GM18520 (cell line): ENCODE measurements at regions not wholly inside any gene's neighbourhood (a gene's known extent, or its start where the extent isn't known, plus 50 kb on each side); places are given as distances from the start of the nearest gene placed in this dataset.

Experiments used
- ATAC-seq: cut with Tn5 transposase; IDR thresholded peaks from one replicate; pipeline ENCODE4 v1.9.1; 2021; ENCODE audit not compliant: unreplicated experiment

DNA sequence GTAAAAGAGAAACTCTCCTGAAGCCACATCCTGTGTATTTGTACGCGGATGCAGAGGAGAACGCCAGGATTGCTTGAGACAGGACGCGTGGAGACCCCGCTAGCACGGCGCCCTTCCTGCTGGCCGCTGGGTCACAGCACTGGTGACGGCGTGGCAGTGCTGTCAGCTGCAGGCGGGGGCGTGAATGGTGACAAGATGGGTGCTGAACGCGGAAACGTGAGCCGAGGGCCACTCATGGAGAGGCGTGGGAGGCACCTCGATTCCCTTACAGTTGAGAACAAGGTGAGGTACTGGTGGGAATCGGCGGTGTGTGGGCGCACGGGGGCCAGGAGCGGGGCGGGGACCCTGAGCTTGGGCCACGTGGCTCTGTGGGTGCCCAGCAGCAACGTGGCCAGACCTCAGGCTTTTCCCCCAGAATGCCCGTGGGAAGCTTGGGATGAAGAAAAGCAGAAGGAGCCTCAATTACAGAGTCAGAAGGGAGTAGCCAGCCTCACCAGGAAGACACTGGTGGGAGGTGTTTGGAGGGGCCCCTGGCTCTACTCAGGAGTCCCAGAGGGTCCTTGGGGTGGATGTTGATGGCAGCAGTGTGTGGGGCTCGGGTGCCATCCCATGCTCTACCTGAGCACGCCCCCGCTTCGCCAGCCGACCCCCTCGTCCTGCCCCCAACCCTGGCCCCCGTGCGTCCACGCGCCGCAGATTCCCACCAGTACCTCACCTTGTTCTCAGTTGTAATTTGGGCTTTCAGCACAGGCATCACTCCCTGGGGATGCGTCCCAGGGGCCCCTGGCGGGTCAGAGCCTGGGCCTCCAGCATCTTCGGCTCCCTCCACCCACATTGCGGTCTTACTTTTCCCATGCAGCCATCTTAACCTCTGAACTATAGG lies 208.4 kb upstream of the TCERG1L start:
- ATAC-seq, result no peak

DNA sequence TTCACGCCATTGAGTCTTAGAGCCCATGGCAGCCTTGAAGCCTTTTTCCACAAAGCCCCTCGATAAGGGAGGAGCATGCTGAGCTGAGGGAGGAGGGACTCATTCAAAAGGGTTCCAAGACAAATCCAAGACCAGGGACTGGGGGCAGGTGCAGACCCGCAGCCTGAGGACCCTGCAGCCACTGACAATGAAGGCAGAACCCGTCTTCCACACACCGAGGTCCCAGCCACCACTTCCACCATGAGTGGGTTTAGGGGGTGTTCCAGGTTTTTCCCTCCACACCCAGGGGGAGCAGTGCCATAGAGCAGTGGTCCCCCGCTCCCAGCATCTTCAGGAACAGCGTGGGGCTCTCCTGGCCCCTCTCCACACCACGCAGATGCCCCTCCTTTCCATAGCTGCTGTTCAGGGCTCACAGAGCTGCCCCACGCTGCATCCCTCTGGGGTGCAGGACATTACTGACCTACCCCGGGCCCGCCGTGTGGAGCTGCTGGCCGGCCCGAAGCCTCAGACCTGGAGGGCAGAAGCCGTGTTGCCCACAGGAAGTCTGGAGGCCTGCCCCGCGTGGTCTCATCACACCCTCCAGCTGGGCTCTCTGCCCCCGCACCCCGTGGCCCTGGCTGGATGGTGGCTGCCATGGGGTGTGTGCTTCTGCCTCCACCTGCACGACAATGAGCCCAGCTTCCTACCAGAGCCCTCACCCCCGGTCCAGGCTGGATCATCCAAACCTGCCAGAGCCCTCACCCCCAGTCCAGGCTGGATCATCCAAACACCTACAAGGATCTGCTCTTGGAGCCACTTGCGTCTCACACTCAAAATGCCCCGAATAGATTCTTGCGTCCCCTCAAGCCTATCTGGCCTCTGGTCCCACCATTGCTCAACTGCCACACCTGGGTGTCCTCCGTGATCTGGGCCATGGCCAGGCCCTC lies 220.0 kb upstream of the TCERG1L start:
- no peak for ATAC-seq

DNA sequence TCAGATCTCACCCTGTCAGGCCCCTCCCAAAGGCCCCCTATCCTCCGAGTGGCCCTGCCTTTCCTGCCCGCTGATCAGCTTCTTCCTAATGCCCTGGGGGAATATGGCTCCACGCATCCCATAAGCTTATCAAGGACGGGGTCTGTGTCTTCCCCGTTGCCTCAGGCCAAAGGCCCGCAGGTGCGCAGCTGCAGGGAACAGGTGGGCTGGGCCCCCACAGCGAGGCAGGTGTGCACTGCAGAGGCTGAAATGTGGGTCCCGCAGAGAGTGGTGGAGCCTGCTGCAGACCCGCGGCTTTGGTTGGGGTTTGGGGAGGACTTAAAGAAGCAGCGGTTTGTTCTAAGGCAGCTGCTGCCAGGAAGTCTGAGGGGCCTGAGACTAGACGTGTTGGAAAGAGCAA lies 220.8 kb upstream of the TCERG1L start:
- ATAC-seq, result no peak

DNA sequence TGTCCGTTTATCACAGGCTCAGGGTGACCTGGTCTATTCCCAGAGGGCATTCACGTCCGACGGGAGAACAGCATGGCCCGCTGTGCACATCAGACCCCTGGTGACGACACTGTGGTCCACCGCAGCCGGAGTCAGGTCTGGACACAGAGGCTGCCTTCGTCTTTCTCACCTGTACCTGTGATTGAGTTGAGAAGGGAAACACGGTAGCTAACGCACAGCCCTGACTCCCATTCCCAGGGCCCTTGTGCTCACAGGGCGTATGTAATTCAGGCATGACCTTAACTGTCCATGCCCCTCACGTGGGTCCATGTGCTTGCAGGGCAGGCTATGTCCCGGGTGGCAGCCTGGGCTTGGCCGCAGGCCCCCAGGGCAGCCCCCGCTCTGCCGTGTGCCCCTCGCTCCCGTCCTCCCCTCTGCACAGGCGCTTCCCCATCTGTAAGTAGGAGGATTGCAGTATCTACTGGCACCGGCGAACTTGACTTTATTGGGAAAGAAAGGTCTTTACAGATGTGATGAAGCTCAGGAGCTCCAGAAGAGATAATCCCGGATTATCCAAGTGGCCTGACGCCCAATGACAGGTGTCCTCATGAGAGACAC lies 221.3 kb upstream of the TCERG1L start:
- ATAC-seq, result no peak

DNA sequence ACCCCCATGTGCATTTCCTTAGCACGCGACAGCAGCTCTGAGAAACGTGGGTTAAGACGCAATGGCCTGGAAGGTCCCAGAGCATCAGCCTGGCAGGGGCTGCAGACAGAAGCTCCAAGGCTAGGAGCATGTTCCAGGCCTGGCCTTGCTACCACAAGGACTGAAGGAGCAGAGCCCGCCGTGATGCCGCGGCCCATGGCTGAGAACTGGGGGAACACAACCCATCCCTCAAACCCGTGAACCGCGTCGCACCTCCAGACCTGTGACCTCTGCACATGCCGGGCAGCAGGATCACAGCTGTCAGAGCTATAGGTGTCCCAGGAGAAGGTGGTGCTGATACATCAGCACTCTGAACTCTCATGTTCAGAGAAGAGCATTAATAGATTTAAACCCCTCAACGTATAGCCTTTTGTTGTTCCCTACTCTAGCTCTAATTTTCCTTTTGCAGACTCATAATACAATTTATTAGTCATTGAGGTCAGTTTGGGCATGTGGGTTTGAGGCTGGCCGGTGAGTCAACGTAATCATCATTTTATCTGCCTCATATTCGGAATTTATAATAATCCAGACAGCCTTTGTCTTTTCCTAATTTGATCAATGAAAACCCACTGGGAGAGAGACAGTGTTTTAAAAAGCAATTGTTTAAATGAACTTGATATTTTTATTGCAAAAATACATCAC lies 222.5 kb upstream of the TCERG1L start:
- ATAC-seq, result no peak

DNA sequence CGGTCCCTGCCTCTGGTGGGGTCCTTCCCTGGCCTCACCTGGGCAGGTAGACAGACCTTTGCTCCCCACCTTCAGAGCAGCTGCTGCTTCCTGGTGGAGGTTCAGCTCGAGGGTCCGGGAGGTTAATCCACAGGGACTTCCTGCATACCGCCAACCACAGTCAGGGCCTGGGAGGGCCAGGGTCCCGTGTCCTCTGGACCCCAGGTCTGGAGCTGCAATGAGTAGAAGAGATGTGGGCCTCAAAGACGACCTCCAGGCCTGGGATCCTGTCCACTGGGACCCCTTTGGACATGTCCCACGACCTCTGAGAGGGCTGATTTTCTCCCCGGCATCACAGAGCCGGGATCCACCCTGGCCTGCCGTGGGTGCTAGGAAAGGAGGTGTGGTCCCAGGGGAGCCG lies 223.3 kb upstream of the TCERG1L start:
- no peak for ATAC-seq

DNA sequence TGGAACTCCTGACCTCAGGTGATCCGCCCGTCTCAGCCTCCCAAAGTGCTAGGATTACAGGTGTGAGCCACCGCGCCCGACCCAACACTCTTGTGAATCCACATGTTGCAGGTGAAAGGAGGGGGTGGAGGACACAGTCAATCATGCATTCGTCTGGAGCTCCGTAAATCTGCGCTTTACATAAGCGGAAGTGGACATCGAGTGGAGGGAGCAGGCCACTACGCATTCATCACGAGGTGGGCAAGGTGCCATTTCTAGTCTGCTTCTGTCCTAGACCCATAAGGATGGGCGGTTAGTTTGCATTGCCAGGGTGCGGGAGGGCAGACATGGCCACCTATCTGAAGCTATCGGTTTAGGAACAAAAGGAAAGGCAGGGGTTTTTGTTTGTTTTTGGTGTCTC lies 225.2 kb upstream of the TCERG1L start:
- ATAC-seq, result no peak

DNA sequence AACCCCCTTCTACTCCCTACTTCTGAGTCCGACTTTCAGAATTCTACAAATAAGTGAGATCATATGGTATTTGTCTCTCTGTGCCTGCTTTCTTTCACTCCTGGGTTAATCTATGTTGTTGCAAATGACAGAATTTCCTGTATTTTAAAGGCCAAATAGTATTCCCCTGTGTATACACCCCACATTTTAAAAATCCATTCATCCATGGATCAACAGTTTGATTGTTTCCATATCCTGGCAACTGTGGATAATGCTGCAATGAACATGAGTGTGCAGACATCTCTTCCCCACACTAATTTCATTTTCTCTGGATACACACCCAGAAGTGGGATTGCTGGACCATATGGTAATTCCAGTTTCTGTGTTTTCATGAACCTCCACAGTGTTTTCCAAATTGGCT lies 225.8 kb upstream of the TCERG1L start:
- ATAC-seq, result no peak

DNA sequence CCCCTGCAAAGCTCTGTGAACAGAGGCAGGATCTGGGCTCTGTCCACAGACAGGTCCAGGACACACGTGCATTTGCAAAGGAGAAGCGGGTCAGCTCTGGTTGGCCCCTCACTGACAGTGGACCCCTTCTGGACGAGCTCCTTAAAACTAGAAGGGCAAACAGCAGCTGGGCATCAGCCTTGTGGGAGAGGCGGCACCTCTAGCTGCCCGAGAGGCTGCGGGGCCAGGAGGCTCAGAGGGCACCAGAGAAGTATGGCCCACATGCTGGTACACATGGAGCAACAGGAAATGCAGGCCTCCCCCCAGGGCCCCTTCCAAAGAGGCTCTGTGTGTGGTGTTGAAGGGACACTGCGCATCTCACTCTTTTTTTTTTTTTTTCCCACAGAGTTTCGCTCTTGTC lies 233.0 kb upstream of the TCERG1L start:
- no peak for ATAC-seq

DNA sequence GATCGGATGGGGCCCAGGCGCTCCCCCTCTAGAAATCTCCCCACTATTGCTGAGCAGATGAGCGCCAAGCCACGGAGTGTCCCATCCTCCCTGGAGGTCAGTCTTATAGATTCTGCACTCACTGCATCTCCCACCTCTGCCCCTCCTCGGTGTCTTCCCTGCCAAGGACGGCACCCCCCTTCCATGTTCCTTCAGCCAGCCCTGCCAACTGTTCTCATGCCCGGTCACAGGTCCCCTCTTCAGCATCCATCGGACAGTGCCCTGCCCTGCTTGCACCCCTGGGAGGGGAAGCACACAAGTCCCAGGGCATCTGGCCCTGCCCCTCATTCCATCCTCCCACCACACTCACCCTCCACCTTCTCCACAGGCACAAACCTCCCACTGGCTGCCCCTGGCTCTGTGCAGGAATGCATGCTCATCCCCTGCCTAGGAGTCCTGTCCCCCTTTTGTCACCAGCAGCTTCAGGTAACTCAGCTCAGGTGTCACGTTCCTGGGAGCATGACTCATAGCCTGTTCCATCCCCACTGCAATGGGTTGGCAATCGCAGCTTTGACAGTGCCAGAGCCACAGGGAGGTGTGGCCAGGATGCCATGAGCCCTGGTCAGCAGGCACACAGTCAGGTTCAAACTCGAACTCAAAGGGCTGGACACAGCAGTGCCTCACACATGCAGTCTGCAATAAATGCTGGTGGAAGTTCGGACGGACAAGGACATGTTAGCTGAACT lies 234.7 kb upstream of the TCERG1L start:
- no peak for ATAC-seq

DNA sequence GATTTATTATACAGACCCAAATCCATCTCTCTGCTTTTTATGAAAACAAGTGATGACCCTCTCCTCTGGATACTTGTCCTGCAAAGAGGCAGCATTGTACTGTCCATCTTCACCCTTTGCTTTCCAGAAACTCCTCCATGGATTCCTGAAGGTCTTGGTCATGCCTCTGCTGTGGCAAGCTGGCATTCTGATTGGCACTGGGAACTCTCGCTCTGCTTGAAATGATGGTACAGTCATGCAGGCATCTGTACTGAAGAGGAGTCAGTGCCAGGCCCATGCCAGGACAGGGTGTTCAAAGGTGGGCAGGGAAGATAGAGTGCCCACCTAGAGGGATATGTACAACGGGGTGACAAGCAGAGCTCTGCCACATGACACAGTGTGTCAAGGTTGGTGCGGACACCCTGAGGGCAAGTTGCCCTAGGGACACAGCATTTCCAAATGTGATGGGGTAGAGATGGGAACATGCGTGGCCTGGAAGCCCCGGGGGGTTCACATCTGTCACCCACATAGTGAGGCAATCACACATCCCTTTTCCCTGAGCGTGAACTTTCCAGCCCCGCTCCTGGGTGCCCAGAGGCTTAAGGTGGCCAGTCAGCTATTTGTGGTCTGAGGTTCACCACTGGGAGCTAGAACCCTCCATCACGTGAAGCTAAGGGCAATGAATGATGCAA lies 235.7 kb upstream of the TCERG1L start:
- no peak for ATAC-seq

DNA sequence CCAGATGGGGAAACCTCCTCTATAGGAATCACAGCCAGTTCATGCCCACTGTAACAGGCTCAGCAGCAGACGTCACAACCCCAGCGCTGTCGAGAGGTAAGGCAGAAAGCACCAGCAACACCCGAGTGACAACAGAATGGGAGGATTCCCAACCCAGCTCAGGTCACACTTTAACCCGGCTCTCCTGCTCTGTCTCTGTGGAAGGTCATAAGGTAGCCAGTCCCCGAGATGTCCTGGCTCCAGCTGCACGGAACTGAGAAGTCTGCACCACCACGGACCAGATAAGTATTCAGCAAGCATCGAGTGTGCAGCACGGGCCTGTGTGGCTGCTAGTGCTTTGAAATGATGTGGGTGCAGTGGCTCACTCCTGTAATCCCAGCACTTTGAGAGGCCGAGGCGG lies 236.7 kb upstream of the TCERG1L start:
- ATAC-seq, result no peak

DNA sequence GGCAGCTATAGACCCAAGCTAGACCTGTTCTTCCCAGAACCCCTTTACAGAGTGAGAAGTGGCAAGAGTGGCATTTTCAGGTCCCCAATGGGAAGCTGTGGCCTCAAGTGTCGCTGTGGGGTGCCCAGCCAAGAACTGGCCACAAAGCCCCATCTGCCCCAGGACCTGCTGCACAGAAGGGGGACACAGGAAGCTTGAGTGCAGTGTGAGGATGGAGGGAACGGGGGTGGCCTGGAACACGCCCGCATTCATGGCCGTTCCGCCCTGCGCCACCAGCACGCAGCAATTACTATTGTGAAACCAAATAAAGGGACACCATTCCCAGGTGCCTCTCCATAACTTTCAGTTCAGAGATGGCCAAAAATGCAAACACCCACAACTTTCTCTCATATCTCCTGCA lies 237.6 kb upstream of the TCERG1L start:
- ATAC-seq, result no peak

DNA sequence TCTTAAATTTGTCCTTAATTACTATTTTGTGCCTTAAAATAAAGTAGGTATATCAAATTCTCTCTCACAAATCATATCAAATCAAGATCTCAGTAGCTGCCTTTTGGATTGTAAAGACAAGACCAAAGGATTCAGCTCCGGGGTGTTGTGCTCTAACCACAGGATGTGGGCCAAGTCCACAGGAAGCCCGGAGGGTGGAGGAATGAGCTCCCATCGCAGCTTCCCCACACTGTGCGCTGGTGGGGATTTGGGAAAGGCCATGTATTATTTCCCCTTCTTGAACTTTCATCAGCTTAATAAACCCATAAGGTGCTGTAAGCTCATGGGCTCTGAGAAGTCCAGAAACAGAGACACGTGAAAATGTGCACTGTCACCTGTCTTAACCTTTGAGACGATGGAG lies 241.6 kb upstream of the TCERG1L start:
- no peak for ATAC-seq

DNA sequence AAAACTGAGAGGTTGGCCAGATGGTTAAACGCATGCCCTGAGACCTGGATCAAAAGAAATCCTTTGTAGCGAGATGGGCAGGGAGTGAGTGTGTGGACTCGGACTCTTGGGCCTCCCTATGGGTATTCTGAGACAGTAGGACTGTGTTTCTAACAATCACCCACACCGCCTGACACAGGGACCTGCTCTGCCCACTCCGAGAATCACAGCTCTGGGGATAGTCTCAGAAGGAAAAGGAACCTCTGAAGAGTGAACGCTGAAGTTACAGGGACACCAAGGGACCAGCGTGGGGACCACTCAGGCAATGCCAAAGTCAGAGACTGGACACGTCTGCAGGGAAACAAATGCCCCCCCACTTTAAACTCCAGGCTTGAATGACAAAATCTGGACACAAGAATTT lies 242.1 kb upstream of the TCERG1L start:
- no peak for ATAC-seq

DNA sequence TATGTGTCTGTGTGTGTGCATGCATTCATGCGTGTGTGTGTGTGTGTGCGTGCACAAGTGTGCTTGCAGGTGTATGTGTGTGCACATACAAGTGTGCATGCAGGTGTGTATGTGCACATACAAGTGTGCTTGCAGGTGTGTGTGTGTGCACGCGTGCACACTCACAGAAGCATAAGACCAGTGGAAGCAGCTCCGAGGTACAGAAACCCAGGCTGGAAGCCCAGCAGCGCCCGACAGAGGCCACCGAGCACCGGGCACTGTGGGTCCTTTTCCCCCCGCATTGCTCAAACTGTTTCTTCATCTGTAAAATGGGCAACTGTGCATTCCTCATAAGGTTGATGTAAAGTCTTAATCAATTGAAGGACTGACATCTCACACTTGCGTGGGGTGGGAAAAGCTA lies 243.3 kb upstream of the TCERG1L start:
- no peak for ATAC-seq

DNA sequence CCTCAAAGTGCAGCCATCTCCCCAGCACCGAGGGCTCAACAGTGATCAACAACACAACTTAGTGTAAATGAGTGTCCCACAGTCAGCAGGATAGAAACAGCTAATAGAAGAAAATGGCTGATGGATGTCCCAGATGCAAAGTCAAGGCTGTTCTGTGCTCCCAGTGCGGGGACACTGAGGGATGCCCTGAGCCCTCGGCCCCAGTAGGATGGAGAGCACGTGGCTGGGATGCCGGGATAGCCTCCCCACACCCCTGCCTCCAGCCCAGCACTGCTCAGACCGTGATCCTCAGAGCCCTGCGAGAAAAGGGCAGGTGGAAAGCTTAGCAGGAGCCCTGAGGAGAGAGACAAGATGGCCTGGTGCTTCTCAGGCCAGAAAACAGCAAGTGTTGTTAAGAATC lies 243.9 kb upstream of the TCERG1L start:
- ATAC-seq, result no peak

DNA sequence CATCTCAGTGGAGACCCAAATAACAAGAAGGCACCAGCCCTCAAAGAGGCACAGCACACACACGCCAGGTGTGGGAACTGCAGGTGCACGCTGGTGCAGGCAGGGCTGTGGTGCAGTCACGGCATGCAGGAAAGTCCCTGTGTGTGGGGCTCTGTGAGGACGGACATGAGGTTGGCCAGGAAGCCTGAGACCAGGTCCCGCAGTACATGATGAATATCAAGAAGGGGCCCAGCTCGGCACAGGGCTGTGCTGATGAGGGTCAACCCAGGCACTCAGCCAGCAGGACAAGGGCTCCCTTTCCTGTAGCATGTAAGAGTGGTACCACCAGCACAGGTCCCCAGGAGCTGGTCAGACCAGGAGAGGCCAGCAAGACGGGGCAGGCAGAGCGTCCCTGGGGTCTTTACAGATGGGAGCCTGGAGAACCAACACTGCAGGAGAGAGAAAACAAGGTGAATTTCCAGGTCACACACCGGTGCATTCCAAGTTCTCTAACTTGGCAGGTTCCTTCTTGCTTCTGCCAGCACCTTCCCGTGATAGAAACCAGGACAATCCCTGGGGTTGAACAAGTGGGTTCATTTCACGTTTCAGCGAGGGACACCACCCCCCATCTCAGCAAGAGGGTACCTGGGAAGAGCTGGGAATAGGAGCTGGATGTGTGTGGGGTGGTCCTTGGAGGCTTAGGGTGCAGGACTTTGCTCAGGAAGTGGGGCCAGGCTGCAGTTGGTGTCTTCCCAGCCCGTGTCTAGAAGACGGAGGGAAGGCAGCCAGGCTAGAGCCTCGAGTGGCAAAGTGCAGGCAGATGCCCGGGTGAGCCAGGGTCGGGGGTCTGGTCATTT lies 244.8 kb upstream of the TCERG1L start:
- ATAC-seq, result no peak

DNA sequence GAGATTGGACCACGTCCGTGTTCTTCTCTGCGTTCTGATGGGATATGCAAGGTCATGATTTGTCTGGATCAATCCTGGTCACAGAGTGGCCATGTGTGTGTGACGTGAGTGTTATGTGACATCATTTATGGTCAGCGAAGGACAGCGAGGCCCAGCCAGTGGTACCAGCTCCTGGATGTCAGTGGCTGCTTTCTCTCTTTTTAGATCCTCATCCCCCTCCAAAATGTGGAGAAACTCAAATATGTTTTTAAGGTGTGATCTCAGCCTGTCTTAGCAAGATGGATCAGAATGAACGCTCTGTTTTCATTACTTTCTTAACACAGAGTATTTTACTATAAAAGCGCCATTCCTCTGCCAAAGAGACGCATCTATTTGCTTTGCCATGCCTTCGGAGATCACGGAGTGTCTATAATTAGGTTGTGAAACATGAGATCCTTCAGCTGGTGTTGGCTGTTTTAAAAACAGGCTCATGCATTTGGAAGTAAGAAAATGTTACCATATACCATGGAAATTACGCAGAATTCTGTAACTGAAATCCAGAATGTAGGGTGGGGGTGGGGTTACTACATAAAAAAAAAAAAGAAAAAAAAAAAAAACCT lies 245.5 kb upstream of the TCERG1L start:
- ATAC-seq, result no peak
